ENCODE measurements at regions not wholly inside any gene's neighbourhood (a gene's known extent, or its start where the extent isn't known, plus 50 kb on each side); places are given as distances from the start of the nearest gene placed in this dataset.

- no peak for TF ChIP-seq CTCF (IDR thresholded peaks at IDR 0.05)
- TF ChIP-seq POLR2A (IDR thresholded peaks at IDR 0.05), result no peak
Observed at GRCh38 chr18:75981102-75981501, 513.9 kb downstream of the ZNF516 start.
